ENCODE measurements at regions not wholly inside any gene's neighbourhood (a gene's known extent, or its start where the extent isn't known, plus 50 kb on each side); places are given as distances from the start of the nearest gene placed in this dataset.

DNA sequence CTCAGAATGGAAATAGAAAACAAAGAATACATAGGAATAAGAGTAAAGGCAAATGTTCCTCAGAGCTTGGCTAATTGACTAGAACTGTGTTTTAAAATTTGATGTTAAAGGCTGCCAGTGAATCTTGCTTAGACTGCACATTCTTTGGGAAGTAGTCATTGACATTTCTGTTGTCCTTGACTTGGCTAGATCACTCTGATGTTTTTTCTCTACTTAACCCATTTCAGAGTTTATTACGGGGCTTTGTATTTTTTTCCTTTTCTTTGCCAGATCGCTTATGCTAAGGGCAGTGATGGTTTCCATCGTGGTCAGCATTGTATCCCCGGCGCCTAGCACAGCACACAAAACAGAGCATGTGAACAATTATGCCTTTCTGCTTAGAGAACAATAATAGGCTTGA lies 1126.7 kb upstream of the CDH9 start:
- no peaks in the 10 kb centered on the region for H3K36me3 ChIP-seq (ENCODE audit: insufficient read depth, low read length)
- H3K4me3 ChIP-seq (ENCODE audit: low read length) = no peak overlapping the region

DNA sequence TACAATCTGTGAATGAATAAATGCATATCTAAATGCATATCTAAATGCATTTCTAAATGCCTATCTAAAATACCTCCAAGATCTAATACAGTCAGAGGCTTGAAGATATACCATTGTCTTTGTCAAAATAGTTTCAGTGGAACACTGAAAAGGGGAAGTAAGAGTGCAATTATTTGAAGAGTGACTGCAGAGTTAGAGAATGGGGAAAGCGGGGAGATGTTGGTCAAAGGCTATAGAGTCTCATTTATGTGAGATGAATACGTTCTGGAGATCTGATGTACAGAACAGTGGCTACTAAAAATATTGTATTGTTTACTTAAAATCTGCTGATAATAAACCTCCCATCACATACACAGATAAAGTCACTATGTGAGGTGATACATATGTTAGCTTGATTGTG lies 1126.2 kb upstream of the CDH9 start:
- Histone ChIP-seq H3K27me3 (ENCODE audit: insufficient read depth, low read length) (no peaks in the 10 kb centered on the region), H3K36me3 (ENCODE audit: insufficient read depth, low read length) (no peaks in the 10 kb centered on the region), H3K9me3 (ENCODE audit: low read length) (no peaks in the 10 kb centered on the region), H2AFZ (ENCODE audit: low read depth, low read length) (no peak overlapping the region), H3K4me3 (ENCODE audit: low read length) (no peak overlapping the region), H3K4me1 (ENCODE audit: insufficient read depth, low read length) (peaks cover 3% of the 10 kb centered on the region)

More for the DNA sequence above, 1126.7 kb upstream of the CDH9 start:
- no peak overlapping the region for H2AFZ ChIP-seq (ENCODE audit: low read depth, low read length)
- no peaks in the 10 kb centered on the region for H3K27me3 ChIP-seq (ENCODE audit: insufficient read depth, low read length)
- no peaks in the 10 kb centered on the region for H3K9me3 ChIP-seq (ENCODE audit: low read length)
- H3K4me1 ChIP-seq (ENCODE audit: insufficient read depth, low read length) = peaks cover 3% of the 10 kb centered on the region

DNA sequence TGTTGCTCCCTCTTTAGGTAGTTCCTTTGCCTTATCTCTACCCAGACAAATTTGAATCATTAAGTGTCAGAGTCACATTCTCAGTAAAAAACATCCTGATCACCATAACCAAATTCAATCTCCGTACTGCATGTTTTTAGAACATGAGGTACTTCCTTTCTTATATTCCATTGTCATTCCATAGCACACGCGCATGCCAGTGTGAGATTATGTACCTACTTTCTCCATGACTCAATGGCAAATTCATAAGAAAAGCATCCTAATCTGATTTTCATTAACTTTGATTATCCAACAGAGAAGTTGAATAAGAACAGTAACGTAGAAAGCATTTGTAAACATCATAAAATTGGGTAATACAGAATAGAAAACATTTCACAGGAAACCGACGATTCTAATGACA lies 1118.6 kb upstream of the CDH9 start:
- Histone ChIP-seq H3K36me3 (ENCODE audit: insufficient read depth, low read length) (no peaks in the 10 kb centered on the region), H3K27me3 (ENCODE audit: insufficient read depth, low read length) (no peaks in the 10 kb centered on the region), H3K9me3 (ENCODE audit: low read length) (no peaks in the 10 kb centered on the region)

DNA sequence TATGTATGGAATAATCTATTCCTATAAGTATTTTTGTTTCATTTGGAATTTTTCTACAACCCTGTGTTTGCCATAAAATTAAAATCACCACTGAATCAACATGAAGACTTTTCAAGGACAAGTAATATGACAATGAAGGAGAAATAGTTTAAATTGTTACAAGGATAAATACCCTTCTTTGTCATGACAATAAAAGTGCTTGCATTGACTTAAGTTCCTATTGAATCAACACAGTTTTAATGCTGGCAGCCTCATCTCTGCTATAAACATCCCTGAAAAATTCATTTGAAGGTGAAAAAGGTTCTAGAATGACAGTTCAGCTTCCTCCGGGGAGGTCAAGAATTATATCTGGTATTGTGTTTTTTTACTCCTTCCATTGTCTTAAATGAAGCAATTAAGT lies 1105.1 kb upstream of the CDH9 start:
- Histone ChIP-seq H3K9me3 (ENCODE audit: low read length) (no peaks in the 10 kb centered on the region), H3K27me3 (ENCODE audit: insufficient read depth, low read length) (no peaks in the 10 kb centered on the region), H3K4me3 (ENCODE audit: low read length) (no peak overlapping the region), H2AFZ (ENCODE audit: low read depth, low read length) (no peak overlapping the region), H3K36me3 (ENCODE audit: insufficient read depth, low read length) (no peaks in the 10 kb centered on the region), H3K4me1 (ENCODE audit: insufficient read depth, low read length) (peaks cover 2% of the 10 kb centered on the region)

More for the DNA sequence above, 1118.6 kb upstream of the CDH9 start:
- Histone ChIP-seq H3K4me3 (ENCODE audit: low read length) (no peak overlapping the region), H2AFZ (ENCODE audit: low read depth, low read length) (no peak overlapping the region), H3K4me1 (ENCODE audit: insufficient read depth, low read length) (no peaks in the 10 kb centered on the region)

DNA sequence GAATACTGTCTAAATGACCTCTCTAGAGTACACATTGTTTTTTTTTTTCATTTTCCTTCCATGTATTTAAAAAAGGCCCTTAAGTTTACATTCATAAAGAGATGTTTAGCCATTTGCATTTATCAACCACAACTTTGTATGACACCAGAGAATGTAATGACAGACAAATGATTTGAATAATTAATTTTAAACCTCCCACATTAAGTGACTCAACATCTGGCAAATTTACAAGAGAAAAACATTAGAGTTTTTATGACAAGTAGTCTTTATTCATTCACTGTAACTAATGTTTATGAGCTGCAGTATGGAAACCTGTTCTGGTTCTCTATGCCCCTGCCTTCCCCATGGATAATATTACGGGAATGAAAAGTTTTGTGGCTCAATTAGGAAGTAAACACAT lies 1093.8 kb upstream of the CDH9 start:
- no peaks in the 10 kb centered on the region for H3K9me3 ChIP-seq (ENCODE audit: low read length)
- H3K36me3 ChIP-seq (ENCODE audit: insufficient read depth, low read length) = no peaks in the 10 kb centered on the region
- H3K4me3 ChIP-seq (ENCODE audit: low read length) = no peak overlapping the region
- H2AFZ ChIP-seq (ENCODE audit: low read depth, low read length) = no peak overlapping the region
- H3K27me3 ChIP-seq (ENCODE audit: insufficient read depth, low read length) = no peaks in the 10 kb centered on the region
- no peaks in the 10 kb centered on the region for H3K4me1 ChIP-seq (ENCODE audit: insufficient read depth, low read length)

DNA sequence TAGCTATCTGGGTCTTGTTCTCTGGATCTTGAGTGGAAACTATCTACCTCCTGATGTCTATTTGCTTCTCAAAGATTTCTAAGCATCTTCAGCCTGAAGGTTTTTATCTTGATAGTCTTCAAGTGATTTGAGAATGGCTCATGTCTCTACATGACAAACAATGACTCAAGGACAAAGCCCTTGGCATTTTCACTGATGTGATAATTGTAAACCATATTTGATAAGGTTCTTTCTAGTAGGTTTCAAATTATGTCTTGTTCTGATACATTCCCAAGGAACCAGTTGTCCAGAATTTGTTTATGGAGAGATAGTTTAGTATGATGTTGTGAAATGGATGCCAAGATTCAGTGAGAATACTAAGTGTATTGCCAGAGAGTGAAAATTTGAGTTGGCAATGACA lies 1079.3 kb upstream of the CDH9 start:
- Histone ChIP-seq H3K9me3 (ENCODE audit: low read length) (no peaks in the 10 kb centered on the region), H3K4me3 (ENCODE audit: low read length) (no peak overlapping the region), H3K27me3 (ENCODE audit: insufficient read depth, low read length) (no peaks in the 10 kb centered on the region), H3K4me1 (ENCODE audit: insufficient read depth, low read length) (peaks cover 2% of the 10 kb centered on the region), H2AFZ (ENCODE audit: low read depth, low read length) (no peak overlapping the region), H3K36me3 (ENCODE audit: insufficient read depth, low read length) (no peaks in the 10 kb centered on the region)

DNA sequence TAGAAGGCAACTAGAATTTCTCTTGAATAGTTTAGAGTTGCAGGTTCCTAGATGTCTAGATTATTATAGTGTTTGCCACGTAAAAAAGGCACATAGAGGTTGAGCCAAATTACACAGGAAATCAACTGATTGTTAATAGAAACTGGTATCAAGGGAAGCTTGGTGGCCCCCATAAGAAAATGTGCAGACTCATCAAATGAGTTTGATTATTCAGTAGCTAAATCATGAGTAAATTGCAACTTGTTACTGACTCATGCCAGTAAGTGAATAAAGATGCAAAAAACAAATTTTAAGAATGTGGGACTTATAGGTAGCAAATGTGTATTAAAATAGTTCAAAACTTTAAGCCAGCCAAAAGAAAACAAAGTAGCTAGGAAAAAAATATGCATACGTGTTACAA lies 1078.9 kb upstream of the CDH9 start:
- H3K36me3 ChIP-seq (ENCODE audit: insufficient read depth, low read length) = no peaks in the 10 kb centered on the region
- H3K9me3 ChIP-seq (ENCODE audit: low read length) = no peaks in the 10 kb centered on the region
- H3K4me3 ChIP-seq (ENCODE audit: low read length) = no peak overlapping the region
- H3K4me1 ChIP-seq (ENCODE audit: insufficient read depth, low read length) = peaks cover 2% of the 10 kb centered on the region
- no peaks in the 10 kb centered on the region for H3K27me3 ChIP-seq (ENCODE audit: insufficient read depth, low read length)
- no peak overlapping the region for H2AFZ ChIP-seq (ENCODE audit: low read depth, low read length)

DNA sequence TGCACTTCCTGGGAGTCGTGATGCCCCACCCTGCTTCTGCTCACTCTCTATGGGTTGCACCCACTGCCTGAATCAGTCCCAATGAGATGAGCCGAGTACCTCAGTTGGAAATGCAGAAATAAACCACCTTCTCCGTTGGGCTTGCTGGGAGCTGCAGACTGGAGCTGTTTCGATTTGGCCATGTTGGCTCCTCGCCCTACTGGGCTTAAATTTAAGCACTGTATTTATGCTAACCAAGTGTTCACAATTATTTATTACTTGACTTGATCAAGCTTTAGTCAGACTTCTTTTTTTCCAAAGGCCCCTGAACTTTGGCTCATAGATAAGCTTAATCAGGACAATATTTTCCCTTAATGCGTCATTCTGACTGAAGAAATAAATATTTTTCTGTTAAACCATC lies 1072.4 kb upstream of the CDH9 start:
- Histone ChIP-seq H2AFZ (ENCODE audit: low read depth, low read length) (no peak overlapping the region), H3K36me3 (ENCODE audit: insufficient read depth, low read length) (no peaks in the 10 kb centered on the region), H3K9me3 (ENCODE audit: low read length) (no peaks in the 10 kb centered on the region), H3K4me1 (ENCODE audit: insufficient read depth, low read length) (no peaks in the 10 kb centered on the region), H3K27me3 (ENCODE audit: insufficient read depth, low read length) (no peaks in the 10 kb centered on the region), H3K4me3 (ENCODE audit: low read length) (no peak overlapping the region)

DNA sequence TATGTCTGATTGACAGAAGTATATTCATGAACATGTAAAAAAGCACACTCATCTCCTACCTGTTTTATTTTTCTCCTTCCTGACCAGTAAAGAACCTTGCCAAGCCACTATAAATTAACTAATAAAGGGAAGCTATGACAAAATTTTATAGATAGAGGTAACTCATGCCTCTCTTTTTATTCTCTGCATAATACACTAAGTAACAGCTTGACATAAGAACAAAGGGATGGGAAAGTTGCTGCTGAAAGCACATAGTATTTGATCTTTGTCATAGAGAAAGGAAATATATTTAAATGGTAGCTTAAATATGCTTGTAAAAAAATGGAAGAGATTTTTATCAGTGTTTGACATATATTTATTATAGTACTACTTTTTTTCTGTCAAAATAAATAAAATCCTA lies 1065.7 kb upstream of the CDH9 start:
- Histone ChIP-seq H3K4me3 (ENCODE audit: low read length) (no peak overlapping the region), H3K36me3 (ENCODE audit: insufficient read depth, low read length) (no peaks in the 10 kb centered on the region), H2AFZ (ENCODE audit: low read depth, low read length) (no peak overlapping the region)

DNA sequence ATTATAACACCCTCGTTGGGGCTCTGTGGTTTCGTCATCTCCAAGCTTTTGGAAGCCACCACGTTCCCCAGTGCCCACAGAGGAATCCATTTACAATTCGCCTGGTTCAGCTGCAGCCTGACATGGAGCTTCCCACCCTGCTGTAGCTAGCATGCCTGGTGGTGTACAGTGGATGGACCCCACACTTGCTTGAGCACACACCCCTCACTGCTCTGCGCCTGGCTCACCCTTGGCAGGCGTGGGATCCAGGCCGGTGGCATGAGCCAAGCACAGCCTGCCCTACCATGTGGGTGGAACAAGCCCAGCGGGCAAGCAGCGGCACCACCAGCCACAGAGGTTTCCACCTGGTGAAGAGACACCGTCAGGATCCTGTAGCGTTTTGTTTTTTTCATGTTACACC lies 1045.7 kb upstream of the CDH9 start:
- no peaks in the 10 kb centered on the region for H3K4me1 ChIP-seq (ENCODE audit: insufficient read depth, low read length)
- H3K36me3 ChIP-seq (ENCODE audit: insufficient read depth, low read length) = no peaks in the 10 kb centered on the region
- peaks cover 2% of the 10 kb centered on the region for H3K9me3 ChIP-seq (ENCODE audit: low read length)
- no peak overlapping the region for H3K4me3 ChIP-seq (ENCODE audit: low read length)
- no peaks in the 10 kb centered on the region for H3K27me3 ChIP-seq (ENCODE audit: insufficient read depth, low read length)
- H2AFZ ChIP-seq (ENCODE audit: low read depth, low read length) = no peak overlapping the region

More for the DNA sequence above, 1065.7 kb upstream of the CDH9 start:
- H3K9me3 ChIP-seq (ENCODE audit: low read length) = no peaks in the 10 kb centered on the region
- H3K4me1 ChIP-seq (ENCODE audit: insufficient read depth, low read length) = no peaks in the 10 kb centered on the region
- no peaks in the 10 kb centered on the region for H3K27me3 ChIP-seq (ENCODE audit: insufficient read depth, low read length)

DNA sequence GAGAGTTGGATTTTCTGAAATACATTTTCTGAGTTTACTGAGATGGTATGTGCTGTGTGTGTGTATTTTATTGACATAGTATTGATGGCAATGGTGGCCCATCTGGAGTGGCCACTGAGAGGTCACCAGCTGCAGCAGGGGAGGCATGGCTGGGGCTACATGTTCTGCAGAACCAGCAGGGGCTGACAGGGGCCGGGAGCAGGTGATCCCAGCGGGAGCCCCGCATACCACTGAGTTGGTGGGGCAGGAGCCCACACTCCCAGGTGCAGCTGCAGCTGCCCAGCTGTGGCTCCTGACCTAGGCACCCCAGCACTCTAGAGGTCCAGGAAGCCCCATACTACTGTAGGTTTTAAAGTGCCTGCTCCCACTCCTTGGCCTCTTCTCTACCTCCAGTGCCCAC lies 1044.2 kb upstream of the CDH9 start:
- Histone ChIP-seq H3K27me3 (ENCODE audit: insufficient read depth, low read length) (no peaks in the 10 kb centered on the region), H3K36me3 (ENCODE audit: insufficient read depth, low read length) (no peaks in the 10 kb centered on the region), H3K9me3 (ENCODE audit: low read length) (no peaks in the 10 kb centered on the region), H3K4me1 (ENCODE audit: insufficient read depth, low read length) (no peaks in the 10 kb centered on the region), H3K4me3 (ENCODE audit: low read length) (no peak overlapping the region), H2AFZ (ENCODE audit: low read depth, low read length) (no peak overlapping the region)

DNA sequence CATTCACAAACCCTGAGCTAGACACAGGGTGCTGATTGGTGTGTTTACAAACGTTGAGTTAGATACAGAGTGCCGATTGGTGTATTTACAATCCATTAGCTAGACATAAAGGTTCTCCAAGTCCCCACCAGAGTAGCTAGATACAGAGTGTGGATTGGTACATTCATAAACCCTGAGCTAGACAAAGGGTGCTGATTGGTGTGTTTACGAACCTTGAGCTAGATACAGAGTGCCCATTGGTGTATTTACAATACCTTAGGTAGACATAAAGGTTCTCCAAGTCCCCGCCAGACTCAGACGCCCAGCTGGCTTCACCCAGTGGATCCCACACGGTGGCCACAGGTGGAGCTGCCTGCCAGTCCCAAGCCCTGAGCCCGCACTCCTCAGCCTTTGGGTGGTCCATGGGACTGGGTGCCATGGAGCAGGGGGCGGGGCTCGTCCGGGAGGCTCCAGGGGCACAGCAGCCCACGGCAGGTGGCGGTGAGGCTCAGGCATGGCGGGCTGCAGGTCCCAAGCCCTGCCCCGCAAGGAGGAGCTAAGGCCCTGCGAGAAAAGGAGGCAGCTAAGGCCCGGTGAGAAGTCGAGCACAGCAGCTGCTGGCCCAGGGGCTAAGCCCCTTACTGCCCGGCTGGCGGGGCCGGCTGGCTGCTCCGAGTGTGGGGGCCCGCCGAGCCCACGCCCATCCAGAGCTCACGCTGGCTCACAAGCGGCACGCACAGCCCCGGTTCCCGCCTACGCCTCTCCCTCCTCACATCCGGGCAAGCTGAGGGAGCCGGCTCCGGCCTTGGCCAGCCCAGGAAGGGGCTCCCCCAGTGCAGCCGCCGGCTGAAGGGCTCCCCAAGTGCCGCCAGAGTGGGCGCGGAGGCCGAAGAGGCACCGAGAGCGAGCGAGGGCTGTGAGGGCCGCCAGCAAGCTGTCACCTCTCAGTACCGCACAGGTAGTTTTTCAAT lies 1039.2 kb upstream of the CDH9 start:
- Histone ChIP-seq H3K27me3 (ENCODE audit: insufficient read depth, low read length) (no peaks in the 10 kb centered on the region), H2AFZ (ENCODE audit: low read depth, low read length) (no peak overlapping the region), H3K4me1 (ENCODE audit: insufficient read depth, low read length) (no peaks in the 10 kb centered on the region), H3K4me3 (ENCODE audit: low read length) (no peak overlapping the region), H3K9me3 (ENCODE audit: low read length) (peaks cover 3% of the 10 kb centered on the region), H3K36me3 (ENCODE audit: insufficient read depth, low read length) (no peaks in the 10 kb centered on the region)

DNA sequence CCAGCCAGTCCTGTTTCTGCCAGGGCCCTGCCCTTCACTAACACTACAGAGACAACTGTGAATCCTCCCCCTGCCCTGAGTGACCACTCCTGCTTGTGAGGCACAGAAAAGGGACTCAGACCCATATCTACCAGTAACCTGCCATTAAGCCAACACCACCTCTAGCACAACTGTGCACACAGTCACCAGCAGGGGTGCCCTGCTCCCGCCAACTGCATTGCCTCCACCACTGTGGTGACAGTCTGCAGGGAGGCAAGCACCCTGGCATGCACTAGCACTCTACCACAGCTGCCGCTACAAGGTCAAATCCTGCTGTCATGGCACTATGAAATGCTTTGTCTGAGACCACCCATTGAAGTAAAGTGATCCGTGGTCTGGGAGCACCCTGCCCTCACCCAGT lies 1028.5 kb upstream of the CDH9 start:
- H3K27me3 ChIP-seq (ENCODE audit: insufficient read depth, low read length) = no peaks in the 10 kb centered on the region
- no peaks in the 10 kb centered on the region for H3K9me3 ChIP-seq (ENCODE audit: low read length)
- H2AFZ ChIP-seq (ENCODE audit: low read depth, low read length) = no peak overlapping the region
- no peaks in the 10 kb centered on the region for H3K4me1 ChIP-seq (ENCODE audit: insufficient read depth, low read length)
- no peak overlapping the region for H3K4me3 ChIP-seq (ENCODE audit: low read length)
- H3K36me3 ChIP-seq (ENCODE audit: insufficient read depth, low read length) = no peaks in the 10 kb centered on the region

DNA sequence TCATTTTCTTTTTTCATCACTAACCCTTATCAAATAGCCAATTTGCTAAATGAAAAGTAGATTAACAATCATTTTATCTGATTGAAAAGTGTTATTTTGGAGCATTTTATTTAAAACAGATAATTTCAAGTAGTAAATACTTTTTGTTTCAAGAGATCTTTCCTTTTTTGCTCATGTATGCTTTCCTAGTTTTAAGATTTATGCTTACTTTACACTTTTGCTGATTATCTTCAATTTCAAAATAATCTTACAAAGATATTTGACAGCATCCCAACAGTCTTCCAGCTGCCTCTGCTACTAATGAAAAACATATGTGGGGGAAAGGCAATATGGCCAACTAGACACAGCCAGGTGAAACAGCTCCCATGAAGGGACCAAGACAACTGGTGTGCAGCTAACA lies 1027.3 kb upstream of the CDH9 start:
- Histone ChIP-seq H2AFZ (ENCODE audit: low read depth, low read length) (no peak overlapping the region), H3K9me3 (ENCODE audit: low read length) (no peaks in the 10 kb centered on the region), H3K4me1 (ENCODE audit: insufficient read depth, low read length) (no peaks in the 10 kb centered on the region), H3K4me3 (ENCODE audit: low read length) (no peak overlapping the region), H3K36me3 (ENCODE audit: insufficient read depth, low read length) (no peaks in the 10 kb centered on the region), H3K27me3 (ENCODE audit: insufficient read depth, low read length) (no peaks in the 10 kb centered on the region)

Measured in neuron (in vitro differentiated cells).